Myocyte (in vitro differentiated cells): ENCODE measurements at regions not wholly inside any gene's neighbourhood (a gene's known extent, or its start where the extent isn't known, plus 50 kb on each side); places are given as distances from the start of the nearest gene placed in this dataset.
A peak's percentile ranks its signal among the peaks of the same experiment; 100 is the strongest.
"Not testable (repeated sequence)": the region's sequence is repeated elsewhere in the genome, so short reads cannot be mapped to it uniquely, and the experiment has no call there.

Experiments used
- DNase-seq: peaks from one replicate; pipeline ENCODE4 v3.0.0-alpha.2; 2012; ENCODE audit warnings: low read depth

GRCh38 chr3:82186017-82186416 lies 424.6 kb upstream of the GBE1 start:
- no peak for DNase-seq

GRCh38 chr3:82179291-82179690 lies 417.8 kb upstream of the GBE1 start:
- DNase-seq: no peak

- DNase-seq: no peak
Measured at GRCh38 chr3:82178291-82178690, 416.8 kb upstream of the GBE1 start.

- no peak for DNase-seq
Measured at GRCh38 chr3:82177774-82178173, 416.3 kb upstream of the GBE1 start.

- DNase-seq: no peak
Measured at GRCh38 chr3:82165266-82165665, 403.8 kb upstream of the GBE1 start.

- DNase-seq: peak; percentile 1
Measured at GRCh38 chr3:82163907-82164520, 402.6 kb upstream of the GBE1 start.

GRCh38 chr3:82157952-82158351 lies 396.5 kb upstream of the GBE1 start:
- no peak for DNase-seq

- not testable (repeated sequence) for DNase-seq
Measured at GRCh38 chr3:82153892-82154291, 392.4 kb upstream of the GBE1 start.

GRCh38 chr3:82145742-82146141 lies 384.3 kb upstream of the GBE1 start:
- no peak for DNase-seq

- DNase-seq: no peak
Measured at GRCh38 chr3:82144811-82145210, 383.4 kb upstream of the GBE1 start.

- DNase-seq: no peak
Measured at GRCh38 chr3:82143661-82144412, 382.4 kb upstream of the GBE1 start.

GRCh38 chr3:82141592-82141991 lies 380.1 kb upstream of the GBE1 start:
- DNase-seq: no peak

- DNase-seq: no peak
Measured at GRCh38 chr3:82137861-82138260, 376.4 kb upstream of the GBE1 start.

GRCh38 chr3:82137050-82137449 lies 375.6 kb upstream of the GBE1 start:
- no peak for DNase-seq

GRCh38 chr3:82133070-82133606 lies 371.7 kb upstream of the GBE1 start:
- DNase-seq: peak; percentile 59

GRCh38 chr3:82132210-82133069 lies 371.0 kb upstream of the GBE1 start:
- DNase-seq: no peak

- no peak for DNase-seq
Measured at GRCh38 chr3:82130046-82130445, 368.6 kb upstream of the GBE1 start.

- no peak for DNase-seq
Measured at GRCh38 chr3:82129221-82129801, 367.9 kb upstream of the GBE1 start.

GRCh38 chr3:82128271-82128670 lies 366.8 kb upstream of the GBE1 start:
- no peak for DNase-seq

GRCh38 chr3:82122554-82123345 lies 361.3 kb upstream of the GBE1 start:
- no peak for DNase-seq

GRCh38 chr3:82114589-82114988 lies 353.1 kb upstream of the GBE1 start:
- no peak for DNase-seq
